Natural killer cell (primary cell): ENCODE measurements at regions not wholly inside any gene's neighbourhood (a gene's known extent, or its start where the extent isn't known, plus 50 kb on each side); places are given as distances from the start of the nearest gene placed in this dataset.

Experiments
- ATAC-seq, 3 donors: fragments of 150-1000 bp in 2 of 3; fragments of 200-7000 bp in 1 of 3; cut with Tn5 transposase; 1 replicate in 1 of 3; 2 replicates in 2 of 3; pipeline ENCODE4 v1.10.0; 2021; ENCODE audit warnings: mild to moderate bottlenecking in 2 of 3, moderate library complexity in 2 of 3
- DNase-seq, 2 donors: peaks; one replicate each; pipeline versions ENCODE4 v3.0.0 to v3.0.0-alpha.2; 2013 to 2021; ENCODE audit warnings: mixed read lengths in 1 of 2
- H3K27ac ChIP-seq: one replicate; pipeline ENCODE4 v1.5.1; 2013; ENCODE audit warnings: mild to moderate bottlenecking, low read length
- H3K27me3 ChIP-seq: one replicate; pipeline ENCODE4 v1.6.1; 2013; ENCODE audit warnings: low read length; ENCODE audit not compliant: control insufficient read depth, insufficient read depth
- H3K36me3 ChIP-seq: one replicate; pipeline ENCODE4 v1.6.1; 2013; ENCODE audit warnings: low read length; ENCODE audit not compliant: control insufficient read depth, insufficient read depth
- H3K4me1 ChIP-seq: one replicate; pipeline ENCODE4 v1.6.1; 2013; ENCODE audit warnings: low read length; ENCODE audit not compliant: control insufficient read depth, insufficient read depth
- H3K4me3 ChIP-seq: one replicate; pipeline ENCODE4 v1.5.1; 2013; ENCODE audit warnings: low read length
- H3K9me3 ChIP-seq: one replicate; pipeline ENCODE4 v1.6.1; 2013; ENCODE audit warnings: low read length; ENCODE audit not compliant: control insufficient read depth, insufficient read depth
- H3K27ac Mint-ChIP-seq, 2 donors: one replicate each; pipeline ENCODE4 v1.8.0; 2022; ENCODE audit warnings: mild to moderate bottlenecking in 2 of 2, mixed read lengths in 2 of 2, moderate library complexity in 1 of 2
- H3K27me3 Mint-ChIP-seq, 2 donors: one replicate each; pipeline ENCODE4 v1.8.0; 2022; ENCODE audit warnings: low read depth in 2 of 2, mixed read lengths in 2 of 2
- H3K36me3 Mint-ChIP-seq: one replicate; pipeline ENCODE4 v1.8.0; 2022; ENCODE audit warnings: mixed read lengths
- H3K4me1 Mint-ChIP-seq, 2 donors: one replicate each; pipeline ENCODE4 v1.8.0; 2022; ENCODE audit warnings: mixed read lengths in 2 of 2
- H3K4me3 Mint-ChIP-seq: one replicate; pipeline ENCODE4 v1.8.0; 2022; ENCODE audit warnings: mild to moderate bottlenecking, moderate library complexity, mixed read lengths
- H3K9me3 Mint-ChIP-seq, 2 donors: one replicate each; pipeline ENCODE4 v1.8.0; 2022; ENCODE audit warnings: mixed read lengths in 2 of 2
- WGBS: methylation state at CpG from one replicate; pipeline ENCODE4 v1.1.7; 2013; ENCODE audit warnings: missing lambda C conversion rate; ENCODE audit not compliant: insufficient coverage; 5-methylcytosine and 5-hydroxymethylcytosine counted together
- intact Hi-C: fragments of 100-400 bp; cut with micrococcal nuclease; formaldehyde crosslinking; loops from one replicate; pipeline ENCODE4 v1.14.2; 2022
- TF ChIP-seq, protein P1 (sequence below): fragments of 200-600 bp; IDR thresholded peaks from one replicate; pipeline ENCODE4 v1.8.0; 2022; ENCODE audit warnings: antibody characterized with exemption

- WGBS, result 90% methylated on average over 3 of the region's 6 CpGs
- Histone ChIP-seq H3K4me3 (no peak overlapping the region), H3K4me1 (no peaks in the 10 kb centered on the region), H3K36me3 (no peaks in the 10 kb centered on the region), H3K27ac (no peak overlapping the region), H3K9me3 (no peaks in the 10 kb centered on the region), H3K27me3 (no peaks in the 10 kb centered on the region)
- no peak for ATAC-seq
- Mint-ChIP-seq H3K9me3 (peaks cover 2 to 3% of the 10 kb centered on the region in 2 donors), H3K27ac (no peak overlapping the region), H3K36me3 (no peaks in the 10 kb centered on the region), H3K27me3 (no peaks in the 10 kb centered on the region), H3K4me3 (no peak overlapping the region), H3K4me1 (peaks cover 6% of the 10 kb centered on the region in 2 donors)
- intact Hi-C loops, result no loop called here
- DNase-seq, result no peak
- TF ChIP-seq, protein P1, sequence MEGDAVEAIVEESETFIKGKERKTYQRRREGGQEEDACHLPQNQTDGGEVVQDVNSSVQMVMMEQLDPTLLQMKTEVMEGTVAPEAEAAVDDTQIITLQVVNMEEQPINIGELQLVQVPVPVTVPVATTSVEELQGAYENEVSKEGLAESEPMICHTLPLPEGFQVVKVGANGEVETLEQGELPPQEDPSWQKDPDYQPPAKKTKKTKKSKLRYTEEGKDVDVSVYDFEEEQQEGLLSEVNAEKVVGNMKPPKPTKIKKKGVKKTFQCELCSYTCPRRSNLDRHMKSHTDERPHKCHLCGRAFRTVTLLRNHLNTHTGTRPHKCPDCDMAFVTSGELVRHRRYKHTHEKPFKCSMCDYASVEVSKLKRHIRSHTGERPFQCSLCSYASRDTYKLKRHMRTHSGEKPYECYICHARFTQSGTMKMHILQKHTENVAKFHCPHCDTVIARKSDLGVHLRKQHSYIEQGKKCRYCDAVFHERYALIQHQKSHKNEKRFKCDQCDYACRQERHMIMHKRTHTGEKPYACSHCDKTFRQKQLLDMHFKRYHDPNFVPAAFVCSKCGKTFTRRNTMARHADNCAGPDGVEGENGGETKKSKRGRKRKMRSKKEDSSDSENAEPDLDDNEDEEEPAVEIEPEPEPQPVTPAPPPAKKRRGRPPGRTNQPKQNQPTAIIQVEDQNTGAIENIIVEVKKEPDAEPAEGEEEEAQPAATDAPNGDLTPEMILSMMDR, result no peak
These were observed 222.8 kb downstream of the ADAMTS9 start for GRCh38 chr3:64464955-64465354.

- DNase-seq, result no peak
- no peak overlapping the region for H3K4me3 ChIP-seq
- H3K4me1 ChIP-seq, result no peaks in the 10 kb centered on the region
- no peak for ATAC-seq
- no peak overlapping the region for H3K27ac Mint-ChIP-seq
- no peaks in the 10 kb centered on the region for H3K27me3 ChIP-seq
- intact Hi-C loops, result no loop called here
- TF ChIP-seq, protein P1, result no peak
- H3K36me3 ChIP-seq, result no peaks in the 10 kb centered on the region
- H3K4me3 Mint-ChIP-seq, result no peak overlapping the region
- H3K4me1 Mint-ChIP-seq, result peaks cover 6% of the 10 kb centered on the region in 2 donors
- H3K36me3 Mint-ChIP-seq, result no peaks in the 10 kb centered on the region
- no peaks in the 10 kb centered on the region for H3K9me3 ChIP-seq
- 98% methylated on average over 3 of the region's 4 CpGs for whole genome bisulfite sequencing
- H3K27ac ChIP-seq, result no peak overlapping the region
- no peaks in the 10 kb centered on the region for H3K9me3 Mint-ChIP-seq
- no peaks in the 10 kb centered on the region for H3K27me3 Mint-ChIP-seq
These were observed 223.8 kb downstream of the ADAMTS9 start for GRCh38 chr3:64463981-64464380.

DNA sequence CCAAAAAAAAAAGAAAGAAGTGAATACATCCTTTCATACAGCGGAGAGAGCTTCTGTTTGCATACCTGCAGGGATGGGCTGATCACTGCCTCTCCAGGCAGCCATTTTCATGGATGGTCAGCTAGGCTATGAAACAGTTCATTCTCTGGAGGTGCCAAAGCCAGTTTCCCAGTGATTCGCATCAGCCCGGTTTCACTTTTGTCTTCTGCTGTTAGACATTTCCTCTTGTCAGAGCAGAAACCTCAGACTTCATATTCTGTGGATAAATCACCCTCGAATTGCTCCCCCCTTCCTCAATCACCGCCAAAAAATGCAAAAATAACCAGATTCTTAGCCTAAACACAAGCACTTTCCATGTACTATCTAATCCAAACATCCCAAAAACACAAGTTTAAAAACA lies 225.6 kb downstream of the ADAMTS9 start:
- H3K36me3 ChIP-seq, result no peaks in the 10 kb centered on the region
- peaks cover 6% of the 10 kb centered on the region in 2 donors for H3K4me1 Mint-ChIP-seq
- H3K9me3 ChIP-seq, result no peaks in the 10 kb centered on the region
- intact Hi-C loops, result no loop called here
- H3K36me3 Mint-ChIP-seq, result no peaks in the 10 kb centered on the region
- DNase-seq (no peak), ATAC-seq (no peak)
- TF ChIP-seq, protein P1, result no peak
- no peaks in the 10 kb centered on the region for H3K27me3 Mint-ChIP-seq
- WGBS, result 18% methylated on average over 5 of the region's 5 CpGs
- H3K4me3 ChIP-seq, result no peak overlapping the region
- no peaks in the 10 kb centered on the region for H3K27me3 ChIP-seq
- no peak overlapping the region for H3K4me3 Mint-ChIP-seq
- H3K27ac ChIP-seq, result no peak overlapping the region
- no peaks in the 10 kb centered on the region for H3K9me3 Mint-ChIP-seq
- no peaks in the 10 kb centered on the region for H3K4me1 ChIP-seq
- no peak overlapping the region for H3K27ac Mint-ChIP-seq

GRCh38 chr3:64460877-64461276 lies 226.9 kb downstream of the ADAMTS9 start:
- Histone ChIP-seq H3K27ac (no peak overlapping the region), H3K27me3 (no peaks in the 10 kb centered on the region), H3K36me3 (no peaks in the 10 kb centered on the region), H3K4me3 (no peak overlapping the region), H3K4me1 (no peaks in the 10 kb centered on the region), H3K9me3 (no peaks in the 10 kb centered on the region)
- ATAC-seq (no peak), DNase-seq (no peak)
- no peak overlapping the region for H3K27ac Mint-ChIP-seq
- intact Hi-C loops, result no loop called here
- H3K27me3 Mint-ChIP-seq, result no peaks in the 10 kb centered on the region
- H3K4me1 Mint-ChIP-seq, result peaks cover 6% of the 10 kb centered on the region in 2 donors
- H3K9me3 Mint-ChIP-seq, result peaks cover 0 to 1% of the 10 kb centered on the region in 2 donors
- H3K4me3 Mint-ChIP-seq, result no peak overlapping the region
- TF ChIP-seq, protein P1, result no peak
- WGBS, result 76% methylated on average over 5 of the region's 5 CpGs
- no peaks in the 10 kb centered on the region for H3K36me3 Mint-ChIP-seq
